Trophoblast cell (in vitro differentiated cells and primary cell): ENCODE measurements at regions not wholly inside any gene's neighbourhood (a gene's known extent, or its start where the extent isn't known, plus 50 kb on each side); places are given as distances from the start of the nearest gene placed in this dataset.
"Not testable (repeated sequence)": the region's sequence is repeated elsewhere in the genome, so short reads cannot be mapped to it uniquely, and the experiment has no call there.

Source experiments
- DNase-seq, 2 donors: peaks; one replicate each; pipeline ENCODE4 v3.0.0-alpha.2; 2016
- H2AFZ ChIP-seq: 2 replicates; pipeline ENCODE4 v1.6.1; 2013; ENCODE audit warnings: low read length, moderate library complexity, mild to moderate bottlenecking; ENCODE audit not compliant: insufficient read depth, poor library complexity
- H2AK5ac ChIP-seq: 2 replicates; pipeline ENCODE4 v1.6.1; 2013; ENCODE audit warnings: mild to moderate bottlenecking, low read length
- H2BK120ac ChIP-seq: 2 replicates; pipeline ENCODE4 v1.6.1; 2013; ENCODE audit warnings: low read length, mild to moderate bottlenecking, moderate library complexity; ENCODE audit not compliant: insufficient read depth, poor library complexity
- H2BK12ac ChIP-seq: 2 replicates; pipeline ENCODE4 v1.6.1; 2013; ENCODE audit warnings: mild to moderate bottlenecking, low read length, moderate library complexity
- H2BK5ac ChIP-seq: 2 replicates; pipeline ENCODE4 v1.6.1; 2013; ENCODE audit warnings: low read length, low read depth, moderate library complexity, mild to moderate bottlenecking; ENCODE audit not compliant: poor library complexity
- H3K14ac ChIP-seq: 2 replicates; pipeline ENCODE4 v1.6.1; 2013; ENCODE audit warnings: mild to moderate bottlenecking, low read length
- H3K18ac ChIP-seq: 2 replicates; pipeline ENCODE4 v1.6.1; 2013; ENCODE audit warnings: mild to moderate bottlenecking, low read length
- H3K23ac ChIP-seq: 2 replicates; pipeline ENCODE4 v1.6.1; 2013; ENCODE audit warnings: low read length
- H3K27ac ChIP-seq: 2 replicates; pipeline ENCODE4 v1.5.1; 2013; ENCODE audit warnings: low read depth, mild to moderate bottlenecking, inconsistent platforms, low read length, moderate library complexity
- H3K27me3 ChIP-seq: 2 replicates; pipeline ENCODE4 v1.6.1; 2013; ENCODE audit warnings: inconsistent platforms, mild to moderate bottlenecking, low read length, moderate library complexity; ENCODE audit not compliant: insufficient read depth
- H3K36me3 ChIP-seq, 2 experiments: 1 replicate in 1 of 2; 2 replicates in 1 of 2; pipeline ENCODE4 v1.6.1; 2013; ENCODE audit warnings: low read length in 2 of 2, mild to moderate bottlenecking in 2 of 2, moderate library complexity in 1 of 2; ENCODE audit not compliant: insufficient read depth in 2 of 2, control insufficient read depth in 1 of 2
- H3K4ac ChIP-seq: 2 replicates; pipeline ENCODE4 v1.6.1; 2013; ENCODE audit warnings: low read depth, mild to moderate bottlenecking, low read length, moderate library complexity
- H3K4me1 ChIP-seq, 2 experiments: 1 replicate in 1 of 2; 2 replicates in 1 of 2; pipeline ENCODE4 v1.6.1; 2013; ENCODE audit warnings: low read length in 2 of 2, mild to moderate bottlenecking in 2 of 2, moderate library complexity in 1 of 2; ENCODE audit not compliant: insufficient read depth in 2 of 2, control insufficient read depth in 1 of 2
- H3K4me2 ChIP-seq: 2 replicates; pipeline ENCODE4 v1.6.1; 2013; ENCODE audit warnings: inconsistent platforms, mild to moderate bottlenecking, low read length, moderate library complexity
- H3K4me3 ChIP-seq: 2 replicates; pipeline ENCODE4 v1.5.1; 2013; ENCODE audit warnings: mild to moderate bottlenecking, low read depth, low read length, inconsistent platforms
- H3K79me1 ChIP-seq: one replicate; pipeline ENCODE4 v1.6.1; 2013; ENCODE audit warnings: low read length
- H3K79me2 ChIP-seq: 2 replicates; pipeline ENCODE4 v1.6.1; 2013; ENCODE audit warnings: low read length, mild to moderate bottlenecking; ENCODE audit not compliant: control insufficient read depth, insufficient read depth, poor library complexity
- H3K9ac ChIP-seq: 2 replicates; pipeline ENCODE4 v1.6.1; 2013; ENCODE audit warnings: mild to moderate bottlenecking, low read length
- H3K9me3 ChIP-seq: 2 replicates; pipeline ENCODE4 v1.6.1; 2013; ENCODE audit warnings: low read depth, mild to moderate bottlenecking, control low read depth, inconsistent platforms, low read length; ENCODE audit not compliant: insufficient read depth
- H4K12ac ChIP-seq: 2 replicates; pipeline ENCODE4 v1.6.1; 2013; ENCODE audit warnings: low read depth, mild to moderate bottlenecking, low read length, moderate library complexity
- H4K8ac ChIP-seq: 2 replicates; pipeline ENCODE4 v1.6.1; 2013; ENCODE audit warnings: low read depth, mild to moderate bottlenecking, low read length, moderate library complexity
- H4K91ac ChIP-seq: one replicate; pipeline ENCODE4 v1.6.1; 2013; ENCODE audit warnings: low read depth, mild to moderate bottlenecking, low read length, moderate library complexity
- WGBS: extraction: QIAGEN DNeasy Blood & Tissue Kit; methylation state at CpG from one replicate; pipeline ENCODE4 v1.1.7; 2013; ENCODE audit warnings: missing lambda C conversion rate; ENCODE audit not compliant: insufficient read length, insufficient coverage; ENCODE audit errors: extremely low coverage; 5-methylcytosine and 5-hydroxymethylcytosine counted together

- no peak overlapping the region for H3K27ac ChIP-seq
- no peak for DNase-seq
Observed at GRCh38 chr20:2223558-2224367, 72.0 kb upstream of the TGM3 start.

GRCh38 chr20:2224368-2224639 is 71.5 kb upstream of the TGM3 start:
- Histone ChIP-seq H3K18ac (no peak overlapping the region), H4K8ac (no peak overlapping the region), H3K36me3 (no peaks in the 10 kb centered on the region), H3K79me2 (no peaks in the 10 kb centered on the region), H3K9ac (no peak overlapping the region), H4K91ac (no peak overlapping the region), H2BK120ac (no peak overlapping the region), H3K27me3 (no peaks in the 10 kb centered on the region), H3K27ac (no peak overlapping the region), H2AFZ (no peak overlapping the region), H3K4me1 (no peaks in the 10 kb centered on the region), H3K23ac (no peak overlapping the region), H3K79me1 (no peaks in the 10 kb centered on the region), H3K4ac (no peak overlapping the region), H2BK5ac (no peak overlapping the region), H3K9me3 (no peaks in the 10 kb centered on the region), H3K14ac (no peak overlapping the region), H3K4me3 (no peak overlapping the region), H3K4me2 (no peak overlapping the region), H2BK12ac (no peak overlapping the region), H2AK5ac (no peak overlapping the region), H4K12ac (no peak overlapping the region)
- no peak for DNase-seq
- no CpG with 5 or more reads among the region's 3 CpGs for WGBS

More at GRCh38 chr20:2223558-2224367, 72.0 kb upstream of the TGM3 start:
- no peak overlapping the region for H2AFZ ChIP-seq
- H3K4ac ChIP-seq, result no peak overlapping the region
- H2BK120ac ChIP-seq, result no peak overlapping the region
- no peak overlapping the region for H4K91ac ChIP-seq
- H3K14ac ChIP-seq, result no peak overlapping the region
- H2BK12ac ChIP-seq, result no peak overlapping the region
- H3K9ac ChIP-seq, result no peak overlapping the region
- no peaks in the 10 kb centered on the region for H3K79me1 ChIP-seq
- no peak overlapping the region for H3K18ac ChIP-seq
- no peaks in the 10 kb centered on the region for H3K36me3 ChIP-seq
- no peak overlapping the region for H4K8ac ChIP-seq
- H2AK5ac ChIP-seq, result no peak overlapping the region
- H3K23ac ChIP-seq, result no peak overlapping the region
- H3K27me3 ChIP-seq, result no peaks in the 10 kb centered on the region
- H3K79me2 ChIP-seq, result no peaks in the 10 kb centered on the region
- no peak overlapping the region for H3K4me2 ChIP-seq
- no peak overlapping the region for H2BK5ac ChIP-seq
- no CpG with 5 or more reads among the region's 8 CpGs for WGBS
- H4K12ac ChIP-seq, result no peak overlapping the region
- H3K4me3 ChIP-seq, result no peak overlapping the region
- no peaks in the 10 kb centered on the region for H3K9me3 ChIP-seq
- H3K4me1 ChIP-seq, result no peaks in the 10 kb centered on the region

GRCh38 chr20:2227285-2227684 is 68.5 kb upstream of the TGM3 start:
- not testable (repeated sequence) for H3K36me3 ChIP-seq, H3K9me3 ChIP-seq, H2BK120ac ChIP-seq, H3K79me1 ChIP-seq, H3K4me1 ChIP-seq, H3K23ac ChIP-seq, H3K4ac ChIP-seq, H3K79me2 ChIP-seq, H3K27ac ChIP-seq, H3K4me2 ChIP-seq, H3K27me3 ChIP-seq, H4K12ac ChIP-seq, H3K18ac ChIP-seq, H4K91ac ChIP-seq, H2BK12ac ChIP-seq, H3K14ac ChIP-seq, H2AFZ ChIP-seq, H2BK5ac ChIP-seq, H2AK5ac ChIP-seq, H4K8ac ChIP-seq, H3K4me3 ChIP-seq, H3K9ac ChIP-seq
- WGBS, result no CpG with 5 or more reads among the region's 3 CpGs
- DNase-seq, result peak in 1 of 2 donors; percentile 14

GRCh38 chr20:2227861-2228260 is 67.9 kb upstream of the TGM3 start:
- Histone ChIP-seq H3K79me1 (no peaks in the 10 kb centered on the region), H3K4me1 (no peaks in the 10 kb centered on the region), H2AFZ (no peak overlapping the region), H4K12ac (no peak overlapping the region), H3K79me2 (no peaks in the 10 kb centered on the region), H3K4ac (no peak overlapping the region), H3K14ac (no peak overlapping the region), H2AK5ac (no peak overlapping the region), H3K4me2 (no peak overlapping the region), H3K27me3 (no peaks in the 10 kb centered on the region), H2BK5ac (no peak overlapping the region), H3K9ac (no peak overlapping the region), H4K8ac (no peak overlapping the region), H4K91ac (no peak overlapping the region), H3K23ac (no peak overlapping the region), H3K18ac (no peak overlapping the region), H3K27ac (no peak overlapping the region), H3K9me3 (no peaks in the 10 kb centered on the region), H3K36me3 (no peaks in the 10 kb centered on the region), H2BK12ac (no peak overlapping the region), H3K4me3 (no peak overlapping the region), H2BK120ac (no peak overlapping the region)
- no peak for DNase-seq
- whole genome bisulfite sequencing, result no CpG with 5 or more reads among the region's 2 CpGs
